GM18505 (cell line): ENCODE measurements at regions not wholly inside any gene's neighbourhood (a gene's known extent, or its start where the extent isn't known, plus 50 kb on each side); places are given as distances from the start of the nearest gene placed in this dataset.

Experiments
- ATAC-seq: cut with Tn5 transposase; IDR thresholded peaks from one replicate; pipeline ENCODE4 v1.9.1; 2021; ENCODE audit not compliant: unreplicated experiment
- POLR2A ChIP-seq: IDR thresholded peaks from 4 replicates; pipeline ENCODE4 v1.6.1; 2011; ENCODE audit warnings: borderline replicate concordance; ENCODE audit not compliant: insufficient read depth, insufficient read length; ENCODE audit errors: extremely low read depth

- no peak for TF ChIP-seq POLR2A
- ATAC-seq: no peak
Measured at GRCh38 chr15:47824147-47824546, 106.8 kb downstream of the SEMA6D start.

GRCh38 chr15:47829667-47830066 lies 112.4 kb downstream of the SEMA6D start:
- no peak for TF ChIP-seq POLR2A
- ATAC-seq: no peak

- no peak for TF ChIP-seq POLR2A
- no peak for ATAC-seq
Measured at GRCh38 chr15:47834093-47834492, 116.8 kb downstream of the SEMA6D start.

GRCh38 chr15:47839233-47839825 lies 122.0 kb downstream of the SEMA6D start:
- ATAC-seq: no peak
- no peak for TF ChIP-seq POLR2A

- TF ChIP-seq POLR2A: no peak
- ATAC-seq: no peak
Measured at GRCh38 chr15:47843124-47843663, 125.9 kb downstream of the SEMA6D start.

GRCh38 chr15:47844437-47844836 lies 127.1 kb downstream of the SEMA6D start:
- no peak for TF ChIP-seq POLR2A
- no peak for ATAC-seq

- no peak for ATAC-seq
- no peak for TF ChIP-seq POLR2A
Measured at GRCh38 chr15:47846128-47846868, 129.0 kb downstream of the SEMA6D start.

- ATAC-seq: no peak
- TF ChIP-seq POLR2A: no peak
Measured at GRCh38 chr15:47846876-47847275, 129.6 kb downstream of the SEMA6D start.

- no peak for TF ChIP-seq POLR2A
- ATAC-seq: no peak
Measured at GRCh38 chr15:47856071-47856470, 138.8 kb downstream of the SEMA6D start.

GRCh38 chr15:47857014-47857775 lies 139.9 kb downstream of the SEMA6D start:
- TF ChIP-seq POLR2A: no peak
- no peak for ATAC-seq

- ATAC-seq: peak; percentile 66
- no peak for TF ChIP-seq POLR2A
Measured at GRCh38 chr15:47857776-47858167, 140.5 kb downstream of the SEMA6D start.

- no peak for TF ChIP-seq POLR2A
- ATAC-seq: no peak
Measured at GRCh38 chr15:47861111-47861903, 144.0 kb downstream of the SEMA6D start.

GRCh38 chr15:47862402-47862801 lies 145.1 kb downstream of the SEMA6D start:
- ATAC-seq: peak; percentile 80
- no peak for TF ChIP-seq POLR2A
